HG03457 (cell line): ENCODE measurements at regions not wholly inside any gene's neighbourhood (a gene's known extent, or its start where the extent isn't known, plus 50 kb on each side); places are given as distances from the start of the nearest gene placed in this dataset.
"Not testable (repeated sequence)": the region's sequence is repeated elsewhere in the genome, so short reads cannot be mapped to it uniquely, and the experiment has no call there.

Experiments used
- ATAC-seq: cut with Tn5 transposase; IDR thresholded peaks from one replicate; pipeline ENCODE4 v1.9.1; 2021; ENCODE audit warnings: moderate number of reproducible peaks; ENCODE audit not compliant: unreplicated experiment

DNA sequence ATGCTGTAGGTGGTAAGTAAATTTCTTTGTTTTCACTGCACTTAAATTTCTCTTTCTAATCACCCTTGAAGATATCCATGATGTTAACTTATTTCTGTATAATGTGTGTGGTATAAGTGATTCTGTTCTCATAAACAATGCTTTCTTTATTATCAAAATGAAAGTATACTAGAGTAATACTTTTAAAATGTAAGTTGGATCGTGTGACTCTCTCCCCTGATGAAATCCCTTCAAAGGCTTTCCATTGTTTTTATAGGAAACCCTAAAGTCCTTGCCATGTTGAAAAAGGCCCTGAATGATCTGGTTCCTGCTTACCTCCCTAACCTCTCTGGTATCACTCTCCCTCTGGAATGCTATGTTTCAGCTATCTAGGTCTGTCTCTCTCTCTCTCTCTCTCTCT is 191.1 kb upstream of the LHX8 start:
- no peak for ATAC-seq

DNA sequence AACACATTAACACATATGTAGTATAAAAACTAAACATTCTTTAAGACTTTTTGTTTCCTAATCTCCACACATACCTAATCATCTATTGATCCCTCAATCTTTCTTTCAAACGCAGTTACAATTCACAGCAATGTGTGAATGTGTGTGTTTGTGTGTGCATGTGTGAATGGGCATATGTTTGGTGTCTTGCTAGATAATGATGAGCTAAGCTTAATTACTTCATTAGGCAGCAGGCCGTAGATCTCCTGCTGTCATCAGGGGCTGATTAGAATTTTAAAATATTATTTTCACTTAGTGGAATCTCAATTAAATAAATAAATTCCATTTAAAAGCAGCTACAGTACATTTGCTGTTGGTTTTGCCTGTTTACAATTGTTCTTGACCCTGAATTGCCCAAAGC is 187.8 kb upstream of the LHX8 start:
- ATAC-seq, result no peak

DNA sequence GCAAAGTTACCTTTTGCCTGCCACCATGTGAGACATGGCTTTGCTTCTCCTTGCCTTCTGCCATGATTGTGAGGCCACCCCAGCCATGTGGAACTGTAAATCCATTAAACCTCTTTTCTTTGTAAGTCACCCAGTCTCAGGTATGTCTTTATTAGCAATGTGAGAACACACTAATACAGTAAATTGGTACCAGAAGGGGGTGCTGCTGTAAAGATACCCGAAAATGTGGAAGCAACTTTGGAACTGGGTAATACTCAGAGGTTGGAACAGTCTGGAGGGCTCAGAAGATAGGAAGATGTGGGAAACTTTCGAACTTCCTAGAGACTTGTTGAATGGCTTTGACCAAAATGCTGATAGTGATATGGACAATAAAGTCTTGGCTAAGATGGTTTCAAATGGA is 184.8 kb upstream of the LHX8 start:
- ATAC-seq, result not testable (repeated sequence)

DNA sequence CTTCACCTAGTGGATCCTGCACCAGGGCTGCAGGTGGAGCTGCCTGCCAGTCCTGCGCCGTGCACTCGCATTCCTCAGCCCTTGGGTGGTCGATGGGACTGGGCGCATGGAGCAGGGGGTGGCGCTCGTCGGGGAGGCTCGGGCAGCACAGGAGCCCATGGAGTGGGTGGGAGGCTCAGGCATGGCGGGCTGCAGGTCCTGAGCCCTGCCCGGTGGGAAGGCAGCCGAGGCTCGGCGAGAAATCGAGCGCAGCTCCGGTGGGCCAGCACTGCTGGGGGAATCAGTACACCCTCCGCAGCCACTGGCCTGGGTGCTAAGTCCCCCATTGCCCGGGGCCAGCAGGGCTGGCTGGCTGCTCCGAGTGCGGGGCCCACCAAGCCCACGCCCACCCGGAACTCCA is 182.2 kb upstream of the LHX8 start:
- ATAC-seq, result not testable (repeated sequence)

DNA sequence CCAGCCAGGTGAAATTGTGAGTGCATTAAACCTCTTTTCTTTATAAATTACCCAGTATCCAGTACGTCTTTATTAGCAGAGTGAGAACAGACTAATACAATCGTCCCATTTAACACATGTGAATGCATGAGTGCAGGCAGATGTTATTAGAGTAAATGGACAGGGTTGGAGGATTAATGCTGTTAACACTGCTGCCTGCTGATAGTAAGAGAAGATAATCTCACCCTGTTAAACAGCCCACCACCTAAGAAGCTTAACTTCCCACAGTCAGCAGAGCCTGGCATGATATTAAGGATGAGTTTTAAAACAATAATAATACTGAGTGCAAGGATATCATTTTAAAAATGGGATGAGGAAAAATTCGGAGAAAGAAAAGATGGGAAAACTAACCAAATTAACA is 181.4 kb upstream of the LHX8 start:
- ATAC-seq, result no peak

DNA sequence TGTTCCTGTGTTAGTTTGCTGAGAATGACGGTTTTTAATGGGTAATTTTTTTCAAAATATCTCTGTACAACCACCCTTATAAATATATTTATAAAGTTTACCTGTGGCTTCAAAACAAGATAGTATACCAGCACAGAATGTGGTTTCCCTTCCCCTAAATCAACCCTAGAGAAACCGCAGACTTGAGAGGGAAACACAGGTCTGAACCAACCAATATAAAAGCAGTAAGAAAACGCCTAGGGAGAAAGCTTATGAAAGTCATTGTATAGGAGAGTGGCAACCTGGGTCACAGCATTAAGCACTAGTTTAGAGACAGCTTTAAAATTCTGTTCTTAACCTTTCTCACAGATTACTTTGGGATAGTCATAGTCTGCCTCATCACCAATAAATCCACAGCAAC is 180.6 kb upstream of the LHX8 start:
- ATAC-seq, result no peak

DNA sequence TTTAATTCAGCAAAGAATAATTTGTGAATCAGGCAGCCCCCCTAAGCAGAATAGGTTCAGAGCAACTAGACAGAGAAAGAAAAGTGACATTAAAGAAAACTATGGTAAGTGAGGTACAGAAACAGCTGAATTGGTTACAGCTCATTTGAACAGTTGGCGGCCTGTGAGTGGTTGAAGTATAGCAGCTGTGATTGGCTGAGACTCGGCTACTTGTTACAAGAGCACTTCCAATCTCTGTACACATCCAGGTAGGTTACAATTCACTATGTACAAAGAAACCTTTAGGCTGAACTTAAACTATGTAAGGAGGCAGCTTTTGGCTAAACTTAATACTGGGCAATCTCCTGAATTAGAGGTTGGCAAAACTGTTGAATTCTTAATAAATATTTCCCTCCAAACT is 171.1 kb upstream of the LHX8 start:
- ATAC-seq, result no peak

DNA sequence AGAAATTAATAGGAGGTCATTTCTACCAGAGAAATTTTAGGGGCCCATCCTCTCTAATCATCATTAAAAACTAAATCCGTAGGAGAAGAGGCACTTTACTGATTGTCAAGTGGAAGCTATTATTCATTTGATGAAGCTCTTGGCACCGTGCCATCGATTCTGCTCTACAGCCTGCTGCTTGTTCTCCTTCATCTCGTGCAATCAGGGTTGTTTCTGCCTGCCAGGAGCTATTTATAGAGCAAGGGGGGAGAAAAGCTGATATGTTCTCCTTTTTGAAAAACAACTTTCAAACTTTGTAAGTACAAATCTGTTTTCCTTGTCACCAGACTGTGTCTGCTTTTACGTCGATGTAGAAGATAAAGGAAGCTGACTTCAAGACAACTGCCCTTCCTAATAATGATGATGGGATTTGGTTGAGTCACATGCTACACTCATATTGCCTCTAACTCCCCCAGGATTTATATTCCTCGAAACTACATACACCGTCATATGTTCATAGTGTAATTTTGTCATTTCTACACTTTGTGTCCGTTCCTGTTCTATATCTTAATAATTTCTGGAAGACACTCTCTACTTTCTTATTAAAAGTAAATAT is 169.6 kb upstream of the LHX8 start:
- no peak for ATAC-seq

DNA sequence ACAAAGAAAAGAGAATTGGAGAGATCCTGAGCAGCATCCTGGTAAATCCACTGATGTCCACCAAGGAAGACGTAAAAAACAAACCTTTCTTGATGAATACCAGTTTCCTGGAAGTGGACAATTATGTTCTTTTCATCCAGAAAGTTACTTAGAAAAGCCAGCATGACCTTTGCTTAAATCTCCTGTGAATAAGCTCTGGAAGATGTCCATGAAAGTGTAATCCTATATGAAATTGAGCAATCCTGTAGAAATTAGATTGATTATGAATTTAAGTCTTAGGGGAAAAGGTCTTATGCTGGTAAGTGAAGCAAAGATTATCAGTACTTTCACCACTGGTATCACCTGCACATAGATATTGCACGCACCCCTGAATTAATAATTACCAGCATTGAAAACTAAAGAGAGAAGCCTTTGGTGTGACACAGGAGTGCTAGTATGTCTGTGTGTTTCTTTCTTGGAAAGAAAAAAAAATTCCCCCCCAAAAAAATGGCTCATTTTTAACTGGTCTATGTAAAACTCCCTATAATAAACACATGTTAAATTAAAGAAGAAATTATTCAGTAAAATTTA is 164.5 kb upstream of the LHX8 start:
- no peak for ATAC-seq

DNA sequence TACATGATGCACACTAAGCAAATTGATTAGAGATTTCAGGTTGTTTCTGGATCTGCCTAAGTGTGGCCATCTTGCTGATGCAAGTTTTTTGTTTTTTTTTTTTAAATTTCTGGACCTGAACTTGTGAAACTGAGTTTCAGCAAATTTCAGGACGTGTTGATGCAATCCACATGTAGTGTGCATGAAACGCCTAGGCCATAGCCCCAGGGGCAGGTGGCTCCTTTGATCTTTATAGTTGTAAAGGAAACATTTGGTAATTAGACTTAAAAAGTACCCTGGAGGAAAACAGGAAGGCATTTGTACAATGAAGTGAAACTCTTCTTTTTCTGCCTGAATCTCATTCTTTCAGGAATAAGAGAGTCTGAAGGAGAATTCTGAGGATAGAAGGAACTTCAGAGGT is 162.2 kb upstream of the LHX8 start:
- no peak for ATAC-seq

DNA sequence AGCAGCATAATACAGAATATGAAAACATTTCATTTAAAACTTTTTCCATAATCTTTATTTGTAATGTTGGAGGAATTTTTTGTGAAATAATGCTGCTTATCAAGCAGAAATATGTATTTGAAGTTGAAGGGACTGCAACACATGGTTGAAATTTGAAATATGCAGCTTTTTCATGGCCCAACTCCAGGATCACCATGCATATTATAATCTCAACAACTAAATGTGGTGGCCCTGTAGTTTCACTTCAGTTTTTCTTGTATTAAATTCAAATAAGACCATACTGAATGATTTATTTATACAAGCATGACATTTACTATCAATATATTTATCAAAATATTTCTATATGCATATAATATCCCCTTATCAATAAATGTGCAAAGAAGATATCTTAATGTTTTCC is 157.7 kb upstream of the LHX8 start:
- no peak for ATAC-seq

DNA sequence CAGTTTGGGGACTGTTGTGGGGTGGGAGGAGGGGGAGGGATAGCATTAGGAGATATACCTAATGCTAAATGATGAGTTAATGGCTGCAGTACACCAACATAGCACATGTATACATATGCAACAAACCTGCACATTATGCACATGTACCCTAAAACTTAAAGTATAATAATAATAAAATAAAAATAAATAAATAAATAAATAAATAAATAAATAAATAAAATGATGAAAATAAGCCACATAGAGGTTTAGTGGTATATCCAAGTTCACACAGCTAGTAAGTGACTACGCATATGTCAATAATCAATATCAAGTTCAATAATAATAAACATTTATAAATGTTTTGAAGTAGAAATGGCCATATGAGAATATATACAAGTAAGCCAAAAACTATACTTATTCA is 141.7 kb upstream of the LHX8 start:
- ATAC-seq, result not testable (repeated sequence)

DNA sequence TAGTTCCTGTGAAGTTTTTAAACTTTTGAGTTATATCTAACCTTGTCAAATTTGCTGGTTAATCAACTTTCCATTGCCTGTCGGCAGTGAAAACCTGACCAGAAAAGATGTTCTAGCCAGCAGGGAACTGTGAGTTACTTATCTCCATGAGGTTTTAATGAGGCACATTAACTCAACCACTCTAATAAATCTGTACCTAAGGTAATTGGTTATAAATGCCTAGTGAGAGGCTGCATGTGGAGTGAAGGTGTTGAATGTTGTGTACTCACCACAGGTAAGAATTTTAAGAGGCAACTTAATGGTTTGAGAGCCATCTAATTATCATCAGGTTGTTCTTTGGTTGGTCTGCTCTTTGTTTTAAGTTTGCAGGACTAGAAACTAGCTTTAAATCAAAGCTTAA is 138.4 kb upstream of the LHX8 start:
- ATAC-seq, result no peak

DNA sequence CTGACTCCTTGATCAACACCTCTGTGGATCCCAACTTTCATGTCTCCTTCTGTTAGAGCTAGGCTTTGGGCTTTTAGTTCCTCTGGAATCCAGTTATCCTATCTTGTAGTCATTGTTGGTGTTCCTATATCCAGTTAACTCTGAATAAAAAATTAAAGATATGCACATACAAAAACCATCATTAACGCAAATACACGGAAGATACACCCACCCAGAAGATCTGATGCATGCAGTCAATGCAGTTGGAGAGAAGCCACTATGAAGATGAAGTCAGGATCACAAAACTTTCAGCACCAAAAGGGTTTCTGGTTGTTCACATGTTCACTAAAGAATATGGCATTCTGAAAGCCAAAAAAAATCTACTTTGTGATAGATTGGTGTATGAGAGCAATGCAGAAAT is 123.6 kb upstream of the LHX8 start:
- no peak for ATAC-seq

DNA sequence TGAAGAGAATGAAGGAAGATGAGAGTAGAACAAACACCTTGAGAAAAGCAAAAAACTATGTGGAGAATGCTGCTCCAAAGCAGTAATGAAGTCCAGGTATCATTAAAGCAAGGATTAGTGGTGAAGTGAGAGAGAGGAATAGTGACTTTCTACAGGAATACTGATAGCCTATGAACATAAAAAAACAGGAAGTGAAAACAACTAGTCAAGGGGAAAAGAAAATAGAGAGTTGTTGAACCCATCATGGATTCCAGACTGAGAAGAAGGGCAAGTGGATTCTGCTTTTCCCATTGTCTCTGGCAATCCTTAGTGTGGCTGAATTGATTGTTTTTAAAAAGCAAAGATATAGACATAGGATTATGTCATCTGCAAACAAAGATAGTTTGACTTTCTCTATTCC is 119.9 kb upstream of the LHX8 start:
- no peak for ATAC-seq

DNA sequence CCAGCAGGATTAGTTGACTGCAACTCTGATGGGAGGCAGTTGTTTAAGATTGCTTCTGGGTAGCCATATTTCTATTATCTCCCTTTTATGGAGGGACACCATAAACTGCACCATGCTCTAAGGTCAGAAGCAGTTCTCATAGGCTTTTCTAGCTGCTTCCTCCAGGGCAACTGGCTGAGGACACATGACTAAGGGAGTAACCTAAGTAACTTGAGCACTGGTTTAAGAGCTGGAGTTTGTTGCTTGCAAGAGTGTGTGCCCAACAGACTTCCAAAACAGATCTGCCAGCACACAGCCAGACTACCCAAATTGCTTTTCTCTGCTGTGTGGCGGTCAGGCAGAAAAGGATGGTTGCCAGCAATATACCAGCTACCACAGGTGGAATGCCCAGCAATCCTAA is 111.2 kb upstream of the LHX8 start:
- ATAC-seq, result no peak

DNA sequence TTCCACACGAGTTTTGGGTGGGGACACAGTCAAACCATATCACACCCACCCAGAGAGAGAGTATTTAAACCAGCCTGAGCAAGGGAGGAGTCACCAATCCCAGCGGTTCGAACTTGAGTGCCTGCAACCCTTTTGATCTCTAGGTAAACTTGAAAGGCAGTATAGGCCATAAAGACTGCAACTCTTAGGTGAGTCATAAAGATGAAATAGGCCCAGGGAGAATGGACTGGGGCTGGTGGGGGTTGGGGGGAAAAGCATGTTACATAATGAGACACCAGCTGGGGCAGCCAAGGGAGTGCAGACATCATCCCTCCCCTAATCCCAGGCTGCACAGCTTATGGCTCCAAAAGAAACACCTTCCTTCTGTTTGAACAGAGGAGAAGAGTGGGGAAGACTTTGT is 99.8 kb upstream of the LHX8 start:
- ATAC-seq, result no peak

DNA sequence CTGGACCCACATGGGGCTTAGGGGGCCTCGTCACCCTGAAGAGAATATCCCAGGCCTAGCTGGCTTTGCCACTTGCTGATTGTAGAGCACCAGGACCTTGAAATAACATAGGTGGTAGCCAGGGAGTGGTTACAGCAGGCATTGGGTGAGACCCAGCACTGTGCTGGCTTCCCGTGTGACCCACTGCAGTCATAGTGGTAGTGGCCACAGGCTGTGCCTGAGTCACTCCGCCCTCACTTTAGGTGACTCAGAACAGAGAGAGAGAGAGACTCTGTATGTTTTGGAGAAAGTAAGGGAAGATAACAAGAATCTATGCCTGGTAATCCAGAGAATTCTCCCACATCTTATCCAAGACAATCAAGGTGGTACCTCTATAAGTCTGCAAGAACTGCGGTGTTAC is 98.7 kb upstream of the LHX8 start:
- no peak for ATAC-seq

DNA sequence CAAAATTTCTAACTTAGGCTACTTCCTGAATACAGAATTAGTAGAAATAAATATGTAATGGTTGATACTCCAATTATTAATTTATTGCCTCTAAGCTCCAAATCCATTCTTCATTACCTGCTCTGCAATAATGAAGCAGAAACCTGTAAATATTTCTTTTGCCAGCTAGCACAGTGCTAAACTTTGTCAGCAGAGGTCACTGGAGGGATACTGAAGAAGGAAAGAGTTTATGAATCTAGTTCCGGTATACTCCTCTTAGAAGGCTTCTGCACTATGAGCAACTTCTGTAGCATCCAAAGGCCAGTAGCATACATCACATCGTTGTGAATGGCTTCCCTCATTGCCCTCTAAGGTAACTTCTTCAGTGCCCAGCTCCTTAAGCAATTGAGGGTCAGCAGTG is 81.0 kb upstream of the LHX8 start:
- ATAC-seq, result no peak

DNA sequence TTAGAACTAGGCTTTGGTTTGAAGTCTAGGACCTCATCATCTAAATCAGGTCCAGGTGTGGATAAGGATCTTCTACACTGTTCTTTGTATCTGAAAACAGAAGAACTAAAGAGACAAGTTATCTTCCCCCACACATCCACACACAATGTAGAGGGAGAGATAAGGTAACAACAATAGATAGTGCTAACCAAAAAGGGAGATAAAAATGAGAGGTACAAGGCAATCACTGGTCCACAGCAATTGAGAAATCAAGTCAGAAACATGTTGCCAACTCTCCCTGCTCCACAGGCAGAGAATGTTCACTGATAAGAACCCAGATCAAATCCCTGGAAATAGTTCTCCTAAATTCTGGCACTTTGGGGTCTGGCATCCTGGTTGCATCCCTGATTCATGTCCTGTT is 75.8 kb upstream of the LHX8 start:
- no peak for ATAC-seq

DNA sequence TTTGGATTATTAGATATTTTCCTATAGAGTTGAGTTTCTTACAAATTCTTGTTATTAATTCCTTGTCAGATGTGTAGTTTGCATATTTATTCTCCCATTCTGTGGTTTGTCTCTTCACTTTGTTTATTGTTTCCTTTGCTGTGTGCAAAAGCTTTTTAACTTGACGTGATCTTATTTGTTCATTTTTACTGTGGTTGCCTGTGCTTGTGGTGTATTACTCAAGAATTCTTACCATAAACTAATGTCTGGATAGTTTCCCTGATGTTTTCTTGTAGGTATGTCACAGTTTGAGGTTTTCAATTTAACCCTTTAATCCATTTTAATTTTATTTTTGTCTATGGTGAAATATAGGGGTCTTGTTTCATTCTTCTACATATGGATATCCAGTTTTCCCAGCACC is 72.1 kb upstream of the LHX8 start:
- ATAC-seq, result no peak

DNA sequence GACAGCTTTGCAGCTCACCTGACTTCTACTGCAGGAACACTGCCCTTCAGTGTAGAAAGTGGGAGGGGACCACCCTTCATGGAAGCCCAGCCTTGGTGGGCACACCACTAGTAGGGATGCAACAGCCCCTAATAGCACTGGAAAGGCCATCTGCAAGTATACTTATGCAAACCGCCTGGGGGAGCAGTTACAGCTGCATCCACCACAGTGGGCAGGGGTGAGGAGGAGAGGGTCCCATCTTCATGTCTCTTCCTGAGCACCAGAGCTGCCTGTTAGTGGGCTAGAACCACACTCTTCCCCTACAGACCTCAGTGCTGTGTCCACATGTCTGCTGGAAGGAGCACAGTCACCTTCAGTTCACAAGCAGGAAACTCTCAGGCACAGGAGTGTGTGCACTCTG is 66.2 kb upstream of the LHX8 start:
- no peak for ATAC-seq

DNA sequence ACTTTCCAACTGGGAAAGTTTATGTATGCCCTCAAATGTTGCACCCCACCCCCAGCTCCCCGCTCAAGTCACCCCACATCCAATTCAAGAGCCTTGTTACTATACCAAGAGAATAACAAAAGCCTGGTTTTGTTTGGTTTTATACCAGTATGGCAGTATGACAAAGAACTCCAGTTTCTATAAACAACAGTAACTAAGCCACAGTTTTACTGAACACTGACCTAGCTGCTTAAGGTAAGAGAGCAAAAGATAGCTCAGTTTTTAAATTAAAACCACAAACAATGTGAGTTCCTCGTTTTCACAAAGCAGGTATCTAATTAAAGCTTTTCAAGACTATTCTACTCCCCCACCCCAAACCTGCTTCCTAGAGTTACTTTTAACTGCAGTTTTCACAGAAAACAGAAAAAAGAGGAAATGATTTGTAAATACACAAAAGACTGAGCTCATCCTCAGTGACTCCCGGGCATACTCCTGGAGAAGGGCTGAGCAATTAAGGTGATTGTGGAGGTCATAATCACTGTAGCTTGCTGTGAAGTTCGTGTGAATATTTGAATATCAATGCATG is 59.3 kb upstream of the LHX8 start:
- no peak for ATAC-seq
